ENCODE measurements at regions not wholly inside any gene's neighbourhood (a gene's known extent, or its start where the extent isn't known, plus 50 kb on each side); places are given as distances from the start of the nearest gene placed in this dataset.

DNA sequence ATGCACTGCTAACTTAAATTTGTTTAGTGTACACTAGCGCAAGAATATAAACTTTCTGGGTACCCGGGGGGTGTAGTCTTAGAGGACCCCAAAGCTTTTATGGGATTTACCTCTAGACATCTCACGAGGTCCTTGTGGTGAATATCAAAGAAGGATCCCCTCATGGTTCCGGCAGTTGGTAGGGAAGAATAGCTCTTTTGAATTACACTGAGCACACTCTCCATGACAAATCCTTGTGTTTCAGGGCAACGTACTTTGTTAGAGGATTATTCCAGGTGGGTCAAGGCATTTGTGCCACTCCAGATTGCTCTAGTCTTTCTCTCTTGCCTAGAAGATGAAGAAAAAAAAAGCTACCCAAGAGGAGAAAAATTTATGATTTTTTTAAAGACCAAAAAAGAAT lies 387.6 kb downstream of the PDHA2 start:
- WGBS: 75% methylated on average over 5 of the region's 5 CpGs
- no peak overlapping the region for H3K9ac ChIP-seq (ENCODE audit: low read depth in 1 of 2, low read length in 2 of 2)
- peaks cover 0 to 2% (median 0%) of the 10 kb centered on the region in 4 donors for H3K9me3 ChIP-seq (ENCODE audit: control insufficient read depth in 4 of 4, low read length in 3 of 4)
- TF ChIP-seq HNF4A (conservative IDR thresholded peaks at IDR 0.05) (no peak), FOXA1 (IDR thresholded peaks at IDR 0.05) (no peak), FOXA2 (IDR thresholded peaks at IDR 0.05) (no peak), HNF4G (IDR thresholded peaks at IDR 0.05) (no peak), NR2F2 (IDR thresholded peaks at IDR 0.05) (no peak), GABPA (IDR thresholded peaks at IDR 0.05 in 1 of 2, conservative IDR thresholded peaks at IDR 0.05 in 1 of 2) (no peak), JUND (IDR thresholded peaks at IDR 0.05) (no peak), RXRA (IDR thresholded peaks at IDR 0.05) (no peak), ATF3 (IDR thresholded peaks at IDR 0.05) (no peak), MAX (IDR thresholded peaks at IDR 0.05) (no peak), SP1 (IDR thresholded peaks at IDR 0.05) (no peak), TAF1 (conservative IDR thresholded peaks at IDR 0.05) (no peak), YY1 (IDR thresholded peaks at IDR 0.05) (no peak), EGR1 (IDR thresholded peaks at IDR 0.05; ENCODE audit: low read depth in 2 of 2) (no peak), REST (IDR thresholded peaks at IDR 0.05) (no peak), ZBTB33 (IDR thresholded peaks at IDR 0.05) (no peak), RAD21 (IDR thresholded peaks at IDR 0.05) (no peak)
- TF ChIP-seq, protein P1, sequence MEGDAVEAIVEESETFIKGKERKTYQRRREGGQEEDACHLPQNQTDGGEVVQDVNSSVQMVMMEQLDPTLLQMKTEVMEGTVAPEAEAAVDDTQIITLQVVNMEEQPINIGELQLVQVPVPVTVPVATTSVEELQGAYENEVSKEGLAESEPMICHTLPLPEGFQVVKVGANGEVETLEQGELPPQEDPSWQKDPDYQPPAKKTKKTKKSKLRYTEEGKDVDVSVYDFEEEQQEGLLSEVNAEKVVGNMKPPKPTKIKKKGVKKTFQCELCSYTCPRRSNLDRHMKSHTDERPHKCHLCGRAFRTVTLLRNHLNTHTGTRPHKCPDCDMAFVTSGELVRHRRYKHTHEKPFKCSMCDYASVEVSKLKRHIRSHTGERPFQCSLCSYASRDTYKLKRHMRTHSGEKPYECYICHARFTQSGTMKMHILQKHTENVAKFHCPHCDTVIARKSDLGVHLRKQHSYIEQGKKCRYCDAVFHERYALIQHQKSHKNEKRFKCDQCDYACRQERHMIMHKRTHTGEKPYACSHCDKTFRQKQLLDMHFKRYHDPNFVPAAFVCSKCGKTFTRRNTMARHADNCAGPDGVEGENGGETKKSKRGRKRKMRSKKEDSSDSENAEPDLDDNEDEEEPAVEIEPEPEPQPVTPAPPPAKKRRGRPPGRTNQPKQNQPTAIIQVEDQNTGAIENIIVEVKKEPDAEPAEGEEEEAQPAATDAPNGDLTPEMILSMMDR (IDR thresholded peaks at IDR 0.05; ENCODE audit: low read depth, low read length, missing input control): no peak
- no peak overlapping the region for H3K27ac ChIP-seq (ENCODE audit: low read depth in 1 of 2, low read length in 2 of 2)
- no peaks in the 10 kb centered on the region for H3K27me3 ChIP-seq (ENCODE audit: control insufficient read depth in 4 of 4, insufficient read depth in 4 of 4, low read length in 3 of 4)
- H3K4me3 ChIP-seq (ENCODE audit: low read depth in 1 of 3, low read length in 3 of 3): no peak overlapping the region
- no peaks in the 10 kb centered on the region for H3K36me3 ChIP-seq (ENCODE audit: control insufficient read depth in 4 of 4, insufficient read depth in 3 of 4, low read depth in 1 of 4, low read length in 3 of 4)
- DNase-seq (ENCODE audit: low spot score): no peak
- no peaks in the 10 kb centered on the region for H3K4me1 ChIP-seq (ENCODE audit: control insufficient read depth in 4 of 4, insufficient read depth in 4 of 4, low read length in 3 of 4)

Data from liver (tissue), 8 donors.